SK-N-SH treated with all-trans-retinoic acid at 6 μM for 48 hours (cell line): ENCODE measurements at regions not wholly inside any gene's neighbourhood (a gene's known extent, or its start where the extent isn't known, plus 50 kb on each side); places are given as distances from the start of the nearest gene placed in this dataset.
"Not testable (repeated sequence)": the region's sequence is repeated elsewhere in the genome, so short reads cannot be mapped to it uniquely, and the experiment has no call there.

ENCODE experiments used
- ATAC-seq: fragments of 200-7000 bp; cut with Tn5 transposase; 3 replicates; pipeline ENCODE4 v1.9.1; 2020; ENCODE audit warnings: mild to moderate bottlenecking, moderate library complexity
- ARNTL ChIP-seq: fragments of 450-650 bp; formaldehyde crosslinking; IDR thresholded peaks from 2 replicates; pipeline ENCODE4 v1.5.0; 2020; ENCODE audit warnings: low read depth, mild to moderate bottlenecking, moderate library complexity, borderline replicate concordance
- BACH2 ChIP-seq: fragments of 250-450 bp; sonication (Bioruptor Pico); IDR thresholded peaks from 2 replicates; pipeline ENCODE4 v1.9.0; 2021; ENCODE audit warnings: mild to moderate bottlenecking, borderline replicate concordance
- CREB5 ChIP-seq: fragments of 250-450 bp; sonication (Bioruptor Pico); IDR thresholded peaks from 2 replicates; pipeline ENCODE4 v1.5.1; 2020; ENCODE audit warnings: low read depth, mild to moderate bottlenecking, moderate library complexity
- CSDC2 ChIP-seq: fragments of 250-450 bp; sonication (Bioruptor Pico); IDR thresholded peaks from 2 replicates; pipeline ENCODE4 v1.5.0; 2020; ENCODE audit warnings: mild to moderate bottlenecking, moderate library complexity
- CSRNP3 ChIP-seq: fragments of 250-450 bp; sonication (Bioruptor Pico); IDR thresholded peaks from 2 replicates; pipeline ENCODE4 v1.5.1; 2021; ENCODE audit warnings: mild to moderate bottlenecking, moderate library complexity
- ESRRG ChIP-seq: fragments of 250-450 bp; sonication (Bioruptor Pico); IDR thresholded peaks from 2 replicates; pipeline ENCODE4 v1.6.1; 2021; ENCODE audit warnings: mild to moderate bottlenecking
- GLIS3 ChIP-seq: fragments of 250-450 bp; sonication (Bioruptor Pico); IDR thresholded peaks from 2 replicates; pipeline ENCODE4 v1.5.0; 2020; ENCODE audit warnings: mild to moderate bottlenecking, moderate library complexity
- ISL1 ChIP-seq: fragments of 250-450 bp; sonication (Bioruptor Pico); IDR thresholded peaks from 2 replicates; pipeline ENCODE4 v2.1.2; 2022; ENCODE audit warnings: mild to moderate bottlenecking, moderate library complexity
- OSR1 ChIP-seq: fragments of 250-450 bp; sonication (Bioruptor Pico); IDR thresholded peaks from 2 replicates; pipeline ENCODE4 v1.8.0; 2022; ENCODE audit warnings: moderate library complexity, mild to moderate bottlenecking, inconsistent platforms
- PATZ1 ChIP-seq: fragments of 250-450 bp; sonication (Bioruptor Pico); IDR thresholded peaks from 2 replicates; pipeline ENCODE4 v1.8.0; 2020; ENCODE audit warnings: mild to moderate bottlenecking, moderate library complexity, borderline replicate concordance
- POU6F1 ChIP-seq: fragments of 250-450 bp; sonication (Bioruptor Pico); IDR thresholded peaks from 2 replicates; pipeline ENCODE4 v1.8.0; 2021; ENCODE audit warnings: low read depth, mild to moderate bottlenecking, moderate library complexity, borderline replicate concordance
- RARB ChIP-seq: fragments of 250-450 bp; sonication (Bioruptor Pico); IDR thresholded peaks from 2 replicates; pipeline ENCODE4 v1.8.0; 2021; ENCODE audit warnings: mild to moderate bottlenecking, moderate library complexity
- SNAI2 ChIP-seq: fragments of 250-450 bp; sonication (Bioruptor Pico); IDR thresholded peaks from 2 replicates; pipeline ENCODE4 v1.5.0; 2020; ENCODE audit warnings: mild to moderate bottlenecking, moderate library complexity
- TCF4 ChIP-seq: fragments of 250-450 bp; sonication (Bioruptor Pico); IDR thresholded peaks from 2 replicates; pipeline ENCODE4 v1.8.0; 2021; ENCODE audit warnings: mild to moderate bottlenecking, moderate library complexity, borderline replicate concordance
- TOX ChIP-seq: fragments of 250-450 bp; sonication (Bioruptor Pico); IDR thresholded peaks from 2 replicates; pipeline ENCODE4 v1.8.0; 2021; ENCODE audit warnings: mild to moderate bottlenecking, moderate library complexity, borderline replicate concordance
- TSHZ2 ChIP-seq: fragments of 250-450 bp; sonication (Bioruptor Pico); IDR thresholded peaks from 2 replicates; pipeline ENCODE4 v1.5.0; 2020; ENCODE audit warnings: mild to moderate bottlenecking, moderate library complexity
- ZC3H10 ChIP-seq: fragments of 250-450 bp; sonication (Bioruptor Pico); IDR thresholded peaks from 2 replicates; pipeline ENCODE4 v1.5.1; 2021; ENCODE audit warnings: mild to moderate bottlenecking, moderate library complexity
- ZFP3 ChIP-seq: fragments of 250-450 bp; sonication (Bioruptor Pico); IDR thresholded peaks from 2 replicates; pipeline ENCODE4 v1.5.0; 2020; ENCODE audit warnings: mild to moderate bottlenecking, moderate library complexity
- ZFP30 ChIP-seq: fragments of 450-650 bp; formaldehyde crosslinking; IDR thresholded peaks from 2 replicates; pipeline ENCODE4 v1.5.0; 2022; ENCODE audit warnings: mild to moderate bottlenecking, moderate library complexity
- ZNF565 ChIP-seq: fragments of 450-650 bp; formaldehyde crosslinking; conservative IDR thresholded peaks from 2 replicates; pipeline ENCODE4 v1.5.0; 2020; ENCODE audit warnings: low read depth, mild to moderate bottlenecking, moderate library complexity
- ZNF8 ChIP-seq: fragments of 450-650 bp; formaldehyde crosslinking; IDR thresholded peaks from 2 replicates; pipeline ENCODE4 v1.5.0; 2020; ENCODE audit warnings: mild to moderate bottlenecking, moderate library complexity

- no peak for ATAC-seq
Measured at GRCh38 chr12:5333096-5333495, 98.8 kb upstream of the NTF3 start.

GRCh38 chr12:5335069-5335468 lies 96.8 kb upstream of the NTF3 start:
- ATAC-seq, result no peak
- no peak for TF ChIP-seq ESRRG (CRISPR knock-in tag)
- no peak for TF ChIP-seq ZFP30 (CRISPR knock-in tag)
- no peak for TF ChIP-seq ZNF565 (CRISPR knock-in tag)
- no peak for TF ChIP-seq ZNF8 (CRISPR knock-in tag)

More at GRCh38 chr12:5333096-5333495, 98.8 kb upstream of the NTF3 start:
- TF ChIP-seq ZC3H10 (CRISPR knock-in tag), result no peak

GRCh38 chr12:5341086-5341485 lies 90.8 kb upstream of the NTF3 start:
- ATAC-seq, result not testable (repeated sequence)

- TF ChIP-seq ZFP3 (CRISPR knock-in tag) (no peak), GLIS3 (no peak), RARB (CRISPR knock-in tag) (no peak), OSR1 (no peak), CSDC2 (no peak), ZFP30 (CRISPR knock-in tag) (no peak), POU6F1 (no peak), TOX (CRISPR knock-in tag) (no peak), CSRNP3 (CRISPR knock-in tag) (no peak), BACH2 (CRISPR knock-in tag) (no peak), ISL1 (no peak), ESRRG (CRISPR knock-in tag) (no peak), ZNF8 (CRISPR knock-in tag) (no peak), ZC3H10 (CRISPR knock-in tag) (no peak), TSHZ2 (CRISPR knock-in tag) (no peak), CREB5 (CRISPR knock-in tag) (no peak), SNAI2 (CRISPR knock-in tag) (no peak)
- no peak for ATAC-seq
Measured at GRCh38 chr12:5343711-5344110, 88.2 kb upstream of the NTF3 start.

- ATAC-seq, result no peak
- TF ChIP-seq PATZ1 (CRISPR knock-in tag) (no peak), OSR1 (no peak), ZFP30 (CRISPR knock-in tag) (no peak), SNAI2 (CRISPR knock-in tag) (no peak), ARNTL (no peak), TOX (CRISPR knock-in tag) (no peak), TCF4 (CRISPR knock-in tag) (no peak)
- TF ChIP-seq, all 23 proteins: peak for 0
Measured at GRCh38 chr12:5344131-5344530, 87.8 kb upstream of the NTF3 start.
